ENCODE measurements at regions not wholly inside any gene's neighbourhood (a gene's known extent, or its start where the extent isn't known, plus 50 kb on each side); places are given as distances from the start of the nearest gene placed in this dataset.

DNA sequence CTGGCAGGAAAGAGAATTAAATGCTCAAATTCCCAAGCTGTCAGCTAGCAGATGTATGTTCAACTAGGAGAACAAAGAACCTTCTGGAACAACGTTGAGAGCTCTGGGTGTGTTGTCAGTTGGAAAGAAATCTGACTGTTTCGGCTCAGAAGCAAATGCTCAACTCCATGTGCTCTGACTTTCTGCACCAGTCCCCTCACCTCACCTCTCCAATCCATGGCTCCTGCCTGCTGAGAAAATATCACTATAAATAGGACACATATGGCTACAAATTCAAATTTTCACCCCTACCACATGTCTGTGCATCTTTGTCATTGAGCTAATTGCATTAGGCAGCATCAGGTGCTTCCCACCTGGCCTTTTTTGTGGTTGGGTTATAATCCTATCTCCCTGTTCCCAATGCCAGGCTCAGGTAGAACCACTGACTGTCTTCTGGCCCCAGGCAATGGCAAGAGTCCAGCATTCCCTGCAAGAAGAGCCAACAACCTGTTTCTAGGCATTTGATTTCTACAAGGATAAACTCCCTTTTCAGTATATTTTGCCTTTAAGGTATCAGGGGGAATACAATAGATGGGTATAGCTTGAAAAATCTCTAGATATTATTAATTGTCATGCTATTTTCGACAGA is 142.6 kb upstream of the LSM8 start:
- in situ Hi-C loops (cut with MboI; ENCODE audit: low sequenced_read_pairs in 4 of 4) (no loop called here), intact Hi-C loops (cut with DNase I; ENCODE audit: low total_unique reads) (no loop called here)
- H3K9me3 ChIP-seq = no peaks in the 10 kb centered on the region
- TF ChIP-seq, protein P1, sequence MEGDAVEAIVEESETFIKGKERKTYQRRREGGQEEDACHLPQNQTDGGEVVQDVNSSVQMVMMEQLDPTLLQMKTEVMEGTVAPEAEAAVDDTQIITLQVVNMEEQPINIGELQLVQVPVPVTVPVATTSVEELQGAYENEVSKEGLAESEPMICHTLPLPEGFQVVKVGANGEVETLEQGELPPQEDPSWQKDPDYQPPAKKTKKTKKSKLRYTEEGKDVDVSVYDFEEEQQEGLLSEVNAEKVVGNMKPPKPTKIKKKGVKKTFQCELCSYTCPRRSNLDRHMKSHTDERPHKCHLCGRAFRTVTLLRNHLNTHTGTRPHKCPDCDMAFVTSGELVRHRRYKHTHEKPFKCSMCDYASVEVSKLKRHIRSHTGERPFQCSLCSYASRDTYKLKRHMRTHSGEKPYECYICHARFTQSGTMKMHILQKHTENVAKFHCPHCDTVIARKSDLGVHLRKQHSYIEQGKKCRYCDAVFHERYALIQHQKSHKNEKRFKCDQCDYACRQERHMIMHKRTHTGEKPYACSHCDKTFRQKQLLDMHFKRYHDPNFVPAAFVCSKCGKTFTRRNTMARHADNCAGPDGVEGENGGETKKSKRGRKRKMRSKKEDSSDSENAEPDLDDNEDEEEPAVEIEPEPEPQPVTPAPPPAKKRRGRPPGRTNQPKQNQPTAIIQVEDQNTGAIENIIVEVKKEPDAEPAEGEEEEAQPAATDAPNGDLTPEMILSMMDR (IDR thresholded peaks at IDR 0.05 in 4 of 5, conservative IDR thresholded peaks at IDR 0.05 in 1 of 5) = no peak
- no peak for TF ChIP-seq POLR2A (IDR thresholded peaks at IDR 0.05)
- H3K27ac ChIP-seq = no peak overlapping the region
- H3K27me3 ChIP-seq = no peaks in the 10 kb centered on the region
- H3K36me3 ChIP-seq = no peaks in the 10 kb centered on the region
- no peak overlapping the region for H3K4me3 ChIP-seq
- no peak for DNase-seq
- no peak for ATAC-seq
- H3K4me1 ChIP-seq = no peaks in the 10 kb centered on the region

DNA sequence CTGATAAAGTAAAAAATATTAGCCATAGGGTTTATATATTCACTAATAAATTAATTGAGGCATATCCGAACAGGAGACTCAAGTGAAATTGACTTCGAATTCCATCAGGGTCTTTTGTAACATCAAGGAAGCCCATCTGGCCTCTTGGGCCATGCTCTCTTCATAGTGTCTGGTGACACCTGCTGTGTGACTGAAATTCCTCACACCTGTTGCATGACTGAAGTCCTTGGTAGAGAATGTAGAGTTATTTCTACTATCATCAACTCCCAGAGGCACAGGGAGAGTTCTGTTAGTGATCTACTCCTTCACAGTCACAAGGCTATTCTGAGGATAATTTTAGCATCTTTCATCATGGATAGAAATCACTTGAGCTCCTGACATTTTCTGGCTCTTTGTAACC is 138.3 kb upstream of the LSM8 start:
- Histone ChIP-seq H3K4me1 (no peaks in the 10 kb centered on the region), H3K4me3 (no peak overlapping the region), H3K36me3 (no peaks in the 10 kb centered on the region), H3K27ac (no peak overlapping the region), H3K9me3 (no peaks in the 10 kb centered on the region), H3K27me3 (no peaks in the 10 kb centered on the region)
- DNase-seq (no peak), ATAC-seq (no peak)
- intact Hi-C loops (cut with DNase I; ENCODE audit: low total_unique reads) (no loop called here), in situ Hi-C loops (cut with MboI; ENCODE audit: low sequenced_read_pairs in 4 of 4) (no loop called here)
- TF ChIP-seq POLR2A (IDR thresholded peaks at IDR 0.05) = no peak
- TF ChIP-seq, protein P1 (IDR thresholded peaks at IDR 0.05 in 4 of 5, conservative IDR thresholded peaks at IDR 0.05 in 1 of 5) = no peak

DNA sequence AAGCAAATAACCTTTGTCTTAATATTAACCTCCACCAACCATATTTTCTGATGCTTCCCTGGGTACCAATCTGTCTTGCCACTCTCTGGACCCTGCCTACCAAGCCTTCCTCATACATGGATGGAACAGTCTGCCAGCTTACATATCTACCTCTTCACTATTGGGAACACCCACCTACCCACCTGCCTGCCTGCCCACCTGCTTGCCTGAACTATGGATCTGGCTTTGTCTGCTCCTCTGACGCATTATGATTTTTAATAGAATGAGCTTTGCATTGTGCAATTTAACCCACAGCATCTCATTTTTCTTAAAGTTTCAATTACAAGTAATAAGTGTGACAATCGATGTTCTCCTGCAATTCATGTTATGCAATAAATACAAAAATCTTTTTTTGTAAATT is 137.9 kb upstream of the LSM8 start:
- no peak for ATAC-seq
- intact Hi-C loops (cut with DNase I; ENCODE audit: low total_unique reads) = no loop called here

DNA sequence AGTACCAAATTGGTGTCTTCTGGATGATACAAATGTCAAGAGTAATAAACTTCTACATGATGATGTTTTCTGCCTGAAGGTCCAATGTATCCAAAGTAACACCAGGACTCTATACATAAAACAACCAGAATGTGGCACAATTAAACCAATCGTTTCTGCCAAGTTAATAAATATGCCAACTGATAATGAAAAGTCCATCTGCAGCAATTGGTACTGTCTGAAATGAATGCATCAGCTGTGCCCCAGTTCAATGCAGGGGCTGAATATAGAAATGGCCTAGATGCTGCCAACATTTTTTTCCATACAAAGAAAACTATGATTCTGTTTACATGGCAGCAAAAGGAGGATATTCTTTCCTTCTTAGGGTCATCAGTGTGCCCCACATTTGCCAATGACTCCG is 137.2 kb upstream of the LSM8 start:
- DNase-seq = no peak

More for the DNA sequence above, 137.9 kb upstream of the LSM8 start:
- TF ChIP-seq, protein P1 (IDR thresholded peaks at IDR 0.05 in 4 of 5, conservative IDR thresholded peaks at IDR 0.05 in 1 of 5) = no peak
- no peak for TF ChIP-seq POLR2A (IDR thresholded peaks at IDR 0.05)
- no peaks in the 10 kb centered on the region for H3K9me3 ChIP-seq
- no peaks in the 10 kb centered on the region for H3K36me3 ChIP-seq
- H3K27me3 ChIP-seq = no peaks in the 10 kb centered on the region
- in situ Hi-C loops (cut with MboI; ENCODE audit: low sequenced_read_pairs in 4 of 4) = no loop called here
- no peaks in the 10 kb centered on the region for H3K4me1 ChIP-seq
- DNase-seq = no peak
- H3K4me3 ChIP-seq = no peak overlapping the region
- H3K27ac ChIP-seq = no peak overlapping the region

More for the DNA sequence above, 137.2 kb upstream of the LSM8 start:
- Histone ChIP-seq H3K4me3 (no peak overlapping the region), H3K9me3 (no peaks in the 10 kb centered on the region), H3K4me1 (no peaks in the 10 kb centered on the region), H3K27ac (no peak overlapping the region), H3K36me3 (no peaks in the 10 kb centered on the region), H3K27me3 (no peaks in the 10 kb centered on the region)
- TF ChIP-seq POLR2A (IDR thresholded peaks at IDR 0.05) = no peak
- TF ChIP-seq, protein P1 (IDR thresholded peaks at IDR 0.05 in 4 of 5, conservative IDR thresholded peaks at IDR 0.05 in 1 of 5) = no peak
- in situ Hi-C loops (cut with MboI; ENCODE audit: low sequenced_read_pairs in 4 of 4) = no loop called here
- ATAC-seq = no peak
- intact Hi-C loops (cut with DNase I; ENCODE audit: low total_unique reads) = no loop called here
